ENCODE measurements at regions not wholly inside any gene's neighbourhood (a gene's known extent, or its start where the extent isn't known, plus 50 kb on each side); places are given as distances from the start of the nearest gene placed in this dataset.
"Not testable (repeated sequence)": the region's sequence is repeated elsewhere in the genome, so short reads cannot be mapped to it uniquely, and the experiment has no call there.

- not testable (repeated sequence) for TF ChIP-seq CTCF, POLR2A (IDR thresholded peaks at IDR 0.05)
Observed at GRCh38 chr1:5602718-5603117, 389.5 kb downstream of the NPHP4 start.

All from body of pancreas (tissue), 4 donors.